HG03469 (cell line): ENCODE measurements at regions not wholly inside any gene's neighbourhood (a gene's known extent, or its start where the extent isn't known, plus 50 kb on each side); places are given as distances from the start of the nearest gene placed in this dataset.
"Not testable (repeated sequence)": the region's sequence is repeated elsewhere in the genome, so short reads cannot be mapped to it uniquely, and the experiment has no call there.

Source experiments
- ATAC-seq: cut with Tn5 transposase; IDR thresholded peaks from one replicate; pipeline ENCODE4 v1.9.1; 2021; ENCODE audit warnings: mild to moderate bottlenecking, moderate library complexity, moderate number of reproducible peaks; ENCODE audit not compliant: unreplicated experiment

DNA sequence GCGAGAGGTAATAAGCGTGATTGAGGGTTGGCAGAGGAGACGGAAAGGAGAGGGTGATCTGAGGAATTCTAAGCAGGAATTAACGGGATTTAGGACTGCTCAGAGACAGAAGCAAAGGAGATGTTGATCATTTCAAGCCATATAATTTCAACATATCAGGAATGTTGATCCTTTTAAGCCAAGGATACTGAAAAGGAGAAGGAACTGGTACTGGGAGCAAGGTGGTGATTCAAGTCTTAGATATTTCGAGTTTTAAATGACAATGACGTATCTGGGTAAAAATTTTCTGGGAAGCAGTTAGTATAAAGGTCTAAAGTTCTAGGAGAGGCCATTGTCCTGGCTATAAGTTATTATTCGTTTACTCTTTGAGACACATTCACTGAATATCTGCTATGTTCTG is 91.3 kb upstream of the OGFRL1 start:
- ATAC-seq = no peak

DNA sequence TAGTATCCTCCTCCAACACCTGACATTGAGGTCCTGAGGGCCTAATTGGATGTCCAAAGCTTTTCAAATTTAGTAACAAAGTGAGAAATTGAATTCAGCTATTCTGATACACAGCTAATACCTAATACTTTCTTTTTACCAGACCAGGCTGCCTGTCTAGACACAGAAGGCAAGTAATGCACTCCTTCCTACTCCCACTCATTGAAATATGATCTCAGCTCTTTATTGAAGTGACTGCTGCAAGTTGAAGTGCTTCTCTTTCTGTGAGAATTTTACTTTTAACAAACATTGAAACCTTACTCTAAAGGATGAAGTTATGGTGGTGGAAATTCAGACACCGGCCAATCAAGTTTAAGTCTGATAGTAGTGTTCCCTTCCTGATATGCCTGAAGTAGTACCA is 90.8 kb upstream of the OGFRL1 start:
- no peak for ATAC-seq

DNA sequence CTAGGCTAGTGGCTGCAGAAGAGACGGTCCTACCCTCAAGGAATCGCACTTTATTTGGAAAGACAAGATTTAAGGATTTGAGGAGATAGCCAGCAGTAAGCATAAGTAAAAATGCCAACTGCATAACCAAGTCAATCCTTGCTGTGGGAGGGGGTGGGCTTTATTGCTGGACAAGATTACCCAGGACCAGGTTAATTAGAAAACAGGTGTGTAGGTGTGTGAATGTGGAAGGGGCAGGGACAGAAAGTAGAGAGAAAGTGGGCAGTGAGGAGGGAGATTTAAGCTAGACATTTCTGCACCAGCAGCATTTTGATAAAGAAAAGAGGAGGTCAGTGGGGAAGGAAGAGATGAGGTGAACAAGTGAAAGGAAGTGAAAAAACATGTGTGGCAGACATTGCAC is 89.7 kb upstream of the OGFRL1 start:
- no peak for ATAC-seq

DNA sequence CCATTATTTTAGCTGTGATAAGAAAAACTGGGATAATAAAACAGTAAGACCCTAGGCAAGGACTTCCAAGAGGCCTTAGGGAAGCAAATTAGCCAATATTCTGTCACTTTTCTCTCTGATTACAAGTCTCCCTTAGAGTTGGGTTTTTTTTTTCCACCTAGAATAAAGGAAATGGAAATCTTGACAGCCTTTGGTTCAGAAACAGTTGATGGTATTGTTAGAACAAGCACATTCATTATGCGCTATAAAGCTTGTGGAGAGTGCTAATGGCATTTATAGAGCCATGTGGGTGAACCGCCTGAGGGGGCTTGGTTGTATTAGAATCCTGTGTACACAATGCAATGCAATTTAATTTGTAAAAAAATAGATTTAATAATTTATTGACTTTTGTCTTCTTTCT is 88.9 kb upstream of the OGFRL1 start:
- ATAC-seq = no peak

DNA sequence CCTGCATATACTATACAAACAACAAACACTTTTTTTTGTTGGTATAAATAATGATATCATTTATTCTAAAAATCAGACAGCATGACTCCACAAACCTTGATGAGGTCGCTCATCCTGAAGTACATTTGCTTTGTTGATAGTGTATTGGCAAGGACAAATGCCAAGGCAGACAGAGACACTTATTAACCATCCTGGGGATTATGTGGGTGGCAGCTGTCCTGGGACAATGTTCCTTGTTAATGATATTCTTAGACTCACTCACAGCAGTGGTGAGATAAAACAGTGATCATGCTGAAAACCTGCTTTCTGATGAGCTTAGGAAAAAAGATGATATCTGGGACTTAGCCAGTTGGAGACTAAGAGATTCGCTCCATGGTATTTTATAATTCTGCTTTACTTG is 85.4 kb upstream of the OGFRL1 start:
- no peak for ATAC-seq

DNA sequence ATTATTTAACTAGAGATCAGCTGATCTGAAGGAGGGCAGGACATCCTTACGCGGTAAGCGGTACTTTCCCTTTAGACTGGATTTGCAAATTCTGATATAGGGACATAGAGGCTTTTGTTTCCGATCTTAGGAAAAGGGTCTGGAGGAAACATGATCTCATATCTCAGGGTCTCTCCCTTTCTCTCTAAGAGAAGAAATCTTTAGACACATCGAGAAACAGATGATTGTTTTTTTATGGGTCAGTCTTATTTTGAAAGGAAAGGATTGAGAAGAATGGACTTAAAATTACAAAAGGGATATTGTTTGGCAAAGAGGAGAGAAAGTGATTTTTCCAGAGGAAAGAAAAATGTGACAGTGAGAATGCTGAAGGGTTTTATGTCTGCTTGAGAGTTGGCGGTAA is 83.9 kb upstream of the OGFRL1 start:
- ATAC-seq = no peak

DNA sequence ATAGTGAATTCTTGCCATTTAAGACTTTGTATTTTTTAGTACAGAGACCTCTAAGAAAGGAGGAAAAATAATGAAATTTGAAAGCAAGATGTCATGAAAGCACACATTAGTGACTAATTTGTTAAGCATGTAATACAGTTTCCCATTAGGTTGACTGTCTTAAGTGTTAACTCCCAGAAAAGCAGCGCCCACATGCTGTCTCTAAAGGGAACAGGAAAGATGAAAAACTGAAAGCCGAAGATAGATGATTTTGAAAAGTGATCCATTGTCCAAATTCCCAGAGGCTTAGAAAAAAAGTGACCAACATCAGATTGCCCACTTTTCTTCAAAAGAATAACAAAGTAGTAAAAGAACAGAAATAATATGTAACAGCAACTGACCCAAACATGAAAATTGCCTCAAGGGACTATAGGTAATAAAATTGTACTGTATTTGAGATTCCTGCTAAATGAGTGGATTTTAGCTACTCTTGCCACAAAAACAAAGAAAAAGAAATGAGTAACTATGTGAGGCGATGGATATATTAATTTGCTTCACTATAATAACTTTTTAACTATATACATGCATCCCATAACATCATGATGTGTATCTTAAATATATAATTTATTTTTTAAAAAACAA is 83.2 kb upstream of the OGFRL1 start:
- ATAC-seq = no peak

DNA sequence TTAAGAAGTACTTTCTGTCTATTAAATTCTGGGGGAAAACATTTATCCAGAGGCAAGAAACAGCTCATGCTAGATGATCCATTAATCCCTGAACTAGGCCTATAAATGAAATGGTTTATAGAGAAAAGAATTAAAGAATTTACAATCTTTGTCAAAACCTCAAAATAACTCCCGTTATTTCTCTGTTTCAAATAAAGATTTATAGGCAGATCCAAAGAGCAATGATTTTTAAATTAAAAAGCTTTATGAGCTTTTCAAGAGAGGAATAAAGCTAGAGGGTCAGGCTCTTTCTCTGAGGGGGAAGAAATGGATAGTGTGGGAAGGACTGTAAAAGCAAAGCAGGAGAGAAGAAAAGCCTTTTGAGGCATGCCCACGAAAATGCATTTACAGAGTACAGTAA is 82.5 kb upstream of the OGFRL1 start:
- ATAC-seq = no peak

DNA sequence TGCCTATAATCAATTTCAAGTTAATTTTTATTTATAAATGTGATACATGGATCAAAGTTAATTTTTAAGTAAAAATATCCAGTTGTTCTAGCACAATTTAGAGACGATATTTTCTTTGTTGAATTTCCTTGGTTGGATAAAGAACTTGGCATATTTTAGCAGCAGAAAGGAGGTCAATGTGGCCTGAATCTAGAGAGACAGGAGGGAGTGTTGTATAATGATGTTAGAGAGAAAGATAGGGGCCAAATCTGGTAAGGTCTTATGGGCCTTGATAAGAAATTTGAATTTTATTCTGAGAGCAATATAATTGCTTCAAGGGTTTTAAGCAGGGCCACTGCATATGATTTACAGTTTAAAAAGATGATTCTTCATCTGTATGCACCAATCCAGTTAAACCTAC is 79.4 kb upstream of the OGFRL1 start:
- ATAC-seq = no peak

DNA sequence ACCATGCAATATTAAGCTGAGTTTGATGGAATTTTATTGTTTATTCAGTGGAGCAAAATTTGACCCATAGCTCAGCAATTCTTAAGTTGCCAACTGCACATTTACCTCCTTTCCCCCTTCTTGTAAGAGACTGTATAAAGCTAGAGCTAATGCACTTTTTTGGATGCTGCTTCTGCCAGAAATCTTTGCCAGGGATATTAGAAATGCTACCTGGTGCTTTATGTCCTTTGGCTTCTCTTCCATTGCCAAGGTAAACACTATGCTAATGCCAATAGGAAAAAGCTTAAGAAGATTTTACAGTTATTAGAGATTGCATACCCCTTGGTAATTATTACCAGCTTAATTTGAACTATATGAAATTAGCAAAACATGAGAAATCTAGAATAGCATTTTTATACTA is 79.0 kb upstream of the OGFRL1 start:
- no peak for ATAC-seq

DNA sequence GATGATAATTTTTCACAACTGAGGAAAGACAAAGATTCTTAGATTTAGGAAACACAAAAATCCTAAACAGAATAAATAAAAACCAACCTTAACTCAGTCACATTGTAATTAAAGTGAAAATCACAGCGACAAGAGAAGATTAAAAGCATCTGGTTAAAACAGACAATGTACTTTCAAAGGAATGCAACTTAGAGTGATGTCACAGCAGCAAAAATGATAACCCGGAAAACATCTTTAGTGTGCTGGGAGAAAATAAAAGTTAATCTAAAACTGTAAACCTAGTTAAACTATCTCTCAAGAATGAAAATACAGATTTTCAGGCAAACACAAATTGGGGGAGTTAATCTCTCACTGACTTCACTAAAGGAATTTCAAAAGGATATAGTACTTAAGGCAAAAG is 76.8 kb upstream of the OGFRL1 start:
- ATAC-seq = no peak

DNA sequence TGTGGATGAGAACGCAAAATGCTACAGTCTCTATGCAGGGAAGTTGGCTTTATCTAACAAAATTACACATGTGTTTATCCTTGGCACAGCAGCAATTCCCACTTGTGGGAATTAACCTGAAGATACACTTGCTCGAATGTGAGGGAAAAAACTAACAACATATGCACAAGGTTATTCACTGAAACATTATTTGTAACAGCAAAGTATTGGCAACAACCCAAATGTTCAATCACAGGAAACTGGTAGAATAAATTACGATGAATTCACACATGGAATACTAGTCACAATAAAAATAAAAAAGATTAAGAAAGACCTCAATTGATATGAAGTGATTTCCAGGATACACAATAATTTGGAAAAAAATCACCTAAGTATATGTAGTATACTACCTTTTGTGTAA is 68.1 kb upstream of the OGFRL1 start:
- no peak for ATAC-seq

DNA sequence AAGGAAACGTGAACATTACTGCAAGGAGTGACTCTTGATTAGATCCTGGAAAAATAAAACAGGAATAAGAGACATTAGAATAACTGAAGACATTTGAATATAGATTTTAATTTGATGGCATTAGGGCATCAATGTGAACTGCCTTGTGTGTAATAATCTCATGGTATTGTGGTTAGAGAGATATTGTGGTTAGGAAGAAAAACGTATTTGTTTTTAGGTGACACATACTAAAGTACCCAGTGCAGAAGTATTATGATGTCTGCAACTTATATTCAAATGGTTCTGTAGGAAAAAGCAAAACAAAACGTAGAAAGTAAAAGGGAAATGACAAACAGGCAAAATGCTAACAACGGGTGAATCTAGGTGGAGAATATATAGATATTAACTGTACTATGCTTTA is 65.9 kb upstream of the OGFRL1 start:
- no peak for ATAC-seq

DNA sequence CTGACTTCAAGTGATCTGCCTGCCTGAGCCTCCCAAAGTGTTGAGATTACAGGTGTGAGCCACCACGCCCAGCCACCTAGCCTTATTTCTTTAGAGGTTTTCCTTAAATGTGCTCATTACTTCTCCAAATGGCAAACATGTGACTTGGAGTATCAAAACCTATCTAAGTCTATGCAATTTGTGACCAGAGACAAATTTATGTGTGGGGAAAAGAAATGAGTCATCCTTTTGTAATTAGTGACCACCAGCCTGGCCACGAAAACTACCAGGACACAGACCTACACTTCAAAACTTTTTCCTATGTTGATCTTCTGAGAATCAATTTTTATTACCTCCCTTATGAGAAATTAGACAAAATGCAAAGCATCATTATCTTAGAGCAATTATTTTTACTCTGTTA is 64.6 kb upstream of the OGFRL1 start:
- no peak for ATAC-seq

DNA sequence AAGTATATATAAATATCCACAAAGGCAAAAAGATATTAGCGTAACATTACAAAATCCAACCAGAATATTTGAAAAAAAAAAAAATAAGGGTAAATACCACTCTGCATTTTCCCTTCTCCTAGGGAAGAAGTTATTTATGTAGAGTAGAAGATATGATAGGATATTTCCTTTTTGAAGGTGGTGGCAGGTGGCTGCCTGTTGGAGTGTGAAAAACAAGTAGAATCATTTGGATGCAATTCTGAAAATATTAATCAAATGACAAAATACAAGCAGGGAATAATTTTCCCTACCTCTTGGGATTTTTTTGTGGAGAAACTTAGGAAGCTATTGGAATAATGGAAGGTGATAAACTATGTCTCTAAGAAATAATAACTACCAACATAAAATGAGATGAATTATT is 62.5 kb upstream of the OGFRL1 start:
- ATAC-seq = no peak

DNA sequence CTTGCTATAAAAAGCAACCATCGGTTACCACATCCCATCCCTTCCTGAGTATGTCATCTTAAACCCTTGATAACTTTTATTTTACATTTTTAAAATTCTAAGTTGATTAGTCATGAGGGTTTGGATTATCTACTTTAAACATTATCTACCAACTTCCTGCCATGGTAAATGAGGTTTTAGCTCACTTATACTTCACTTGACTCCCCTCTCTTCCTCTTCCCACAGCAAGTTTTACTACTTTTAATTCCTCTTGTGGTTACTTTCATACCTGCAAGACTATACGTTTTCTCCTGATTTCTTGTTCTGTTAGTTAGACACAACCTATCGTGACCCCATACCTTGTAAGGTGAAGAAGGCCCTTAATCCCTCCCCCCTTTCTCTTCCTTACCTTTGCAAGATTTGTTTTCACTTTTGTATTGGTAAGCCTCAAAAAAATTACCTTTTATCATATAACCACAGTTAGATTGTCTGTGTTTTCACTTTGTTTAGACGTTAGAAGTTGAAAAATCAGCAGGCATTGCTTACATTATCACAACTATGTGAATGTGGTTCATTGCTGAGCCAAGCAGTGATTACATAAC is 60.1 kb upstream of the OGFRL1 start:
- ATAC-seq = no peak

DNA sequence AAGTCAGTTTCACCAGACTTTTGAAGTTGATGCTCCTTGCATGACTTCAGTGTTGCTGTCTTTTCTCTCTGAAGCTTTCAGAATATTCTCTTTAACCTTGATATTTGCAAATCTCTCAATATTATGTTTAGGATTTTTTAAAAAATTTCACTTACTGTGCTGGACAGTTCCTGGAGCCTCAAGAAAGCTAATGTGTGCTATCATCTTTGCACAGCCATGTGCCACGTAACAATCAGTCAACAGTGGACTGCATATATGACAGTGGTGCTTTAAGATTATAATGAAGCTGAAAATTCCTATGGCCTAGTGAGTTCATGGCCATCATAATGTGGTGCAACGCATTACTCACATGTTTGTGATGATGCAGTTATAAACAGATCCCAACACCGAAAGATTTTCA is 59.1 kb upstream of the OGFRL1 start:
- ATAC-seq = no peak

DNA sequence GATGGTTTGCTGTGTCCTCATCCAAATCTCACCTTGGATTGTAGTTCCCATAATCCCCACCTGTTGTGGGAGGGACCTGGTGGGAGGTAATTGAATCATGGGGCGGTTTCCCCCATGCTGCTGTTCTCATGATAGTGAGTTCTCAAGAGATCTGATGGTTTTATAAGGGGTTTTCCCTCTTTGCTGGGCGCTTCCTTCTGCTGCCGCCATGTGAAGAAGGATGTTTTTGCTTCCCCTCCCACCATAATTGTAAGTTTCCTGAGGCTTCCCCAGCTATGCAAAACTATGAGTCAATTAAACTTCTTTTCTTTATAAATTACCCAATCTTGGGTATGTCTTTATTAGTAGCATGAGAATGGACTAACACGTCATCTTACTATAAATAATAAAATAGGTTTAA is 55.7 kb upstream of the OGFRL1 start:
- ATAC-seq = not testable (repeated sequence)

DNA sequence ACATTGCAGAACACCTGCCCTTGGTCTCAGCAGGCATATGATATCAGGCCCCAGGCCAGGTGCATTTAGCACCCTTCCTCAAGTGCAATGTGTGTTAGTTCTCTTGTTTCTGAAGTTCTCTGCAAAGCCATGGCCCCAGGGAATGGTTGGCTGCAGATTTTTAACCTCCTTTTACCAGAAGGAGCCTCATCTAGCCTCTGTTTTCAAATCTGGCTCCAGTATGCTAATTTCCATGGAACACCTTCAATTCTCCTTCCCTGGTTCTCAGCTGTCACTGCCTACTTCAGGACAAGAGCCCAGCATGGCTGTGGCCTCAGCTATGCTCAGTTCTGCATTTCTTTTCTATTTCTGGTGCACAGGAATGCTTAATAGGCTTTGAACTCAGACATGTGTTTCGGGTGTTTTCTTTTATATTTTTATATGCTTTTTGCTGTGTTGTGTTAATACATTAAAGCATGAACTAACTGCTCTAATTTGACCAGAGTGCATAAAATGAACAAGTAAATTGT is 51.6 kb upstream of the OGFRL1 start:
- ATAC-seq = no peak

DNA sequence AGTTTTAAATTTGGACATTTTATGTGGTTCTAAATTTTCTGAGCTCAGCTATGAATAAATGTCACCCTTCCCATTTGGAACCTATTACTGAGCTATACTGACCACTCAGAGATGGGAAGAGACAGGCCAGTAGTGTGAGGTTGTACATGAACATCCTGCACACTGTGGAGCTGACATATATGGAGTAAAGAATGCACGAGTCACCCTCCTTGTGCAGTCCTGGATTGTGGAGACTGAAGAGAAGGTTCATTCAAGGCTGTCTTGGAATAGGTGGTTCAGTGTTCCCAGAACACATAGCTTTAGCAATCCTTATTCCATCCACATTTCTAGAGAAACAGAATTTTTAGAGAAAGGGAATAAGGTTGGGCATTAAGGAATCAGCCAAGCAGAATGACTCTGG is 50.3 kb upstream of the OGFRL1 start:
- ATAC-seq = no peak
